ENCODE measurements at regions not wholly inside any gene's neighbourhood (a gene's known extent, or its start where the extent isn't known, plus 50 kb on each side); places are given as distances from the start of the nearest gene placed in this dataset.

GRCh38 chr15:31265090-31265870, 61.4 kb upstream of the KLF13 start:
- DNase-seq: no peak

- no peak for DNase-seq
Observed at GRCh38 chr15:31265871-31266711, 60.5 kb upstream of the KLF13 start.

GRCh38 chr15:31266712-31267111, 59.9 kb upstream of the KLF13 start:
- DNase-seq: no peak

- no peak for DNase-seq
Observed at GRCh38 chr15:31267161-31268107, 59.2 kb upstream of the KLF13 start.

- DNase-seq: no peak
Observed at GRCh38 chr15:31268108-31268501, 58.5 kb upstream of the KLF13 start.

- DNase-seq: no peak
Observed at GRCh38 chr15:31268911-31269784, 57.5 kb upstream of the KLF13 start.

GRCh38 chr15:31269816-31270575, 56.6 kb upstream of the KLF13 start:
- DNase-seq: no peak

GRCh38 chr15:31270767-31271166, 55.9 kb upstream of the KLF13 start:
- DNase-seq: no peak

- no peak for DNase-seq
Observed at GRCh38 chr15:31271224-31271635, 55.4 kb upstream of the KLF13 start.

GRCh38 chr15:31271711-31272557, 54.7 kb upstream of the KLF13 start:
- DNase-seq: no peak

- DNase-seq: no peak
Observed at GRCh38 chr15:31272558-31273257, 53.9 kb upstream of the KLF13 start.

GRCh38 chr15:31273258-31273941, 53.2 kb upstream of the KLF13 start:
- no peak for DNase-seq

GRCh38 chr15:31274496-31275330, 51.9 kb upstream of the KLF13 start:
- no peak for DNase-seq

- no peak for DNase-seq
Observed at GRCh38 chr15:31275331-31276262, 51.0 kb upstream of the KLF13 start.

GRCh38 chr15:31276596-31277298, 49.9 kb upstream of the KLF13 start:
- DNase-seq: peak; percentile 61

Data from NCI-H1092 (cell line).